Keratinocyte (primary cell): ENCODE measurements at regions not wholly inside any gene's neighbourhood (a gene's known extent, or its start where the extent isn't known, plus 50 kb on each side); places are given as distances from the start of the nearest gene placed in this dataset.

Experiments used
- DNase-seq: peaks from one replicate; pipeline ENCODE4 v3.0.0-alpha.2; 2011; ENCODE audit warnings: low read depth, missing footprints, low spot score
- FAIRE-seq: peaks from 2 replicates; lab custom pipeline; 2011; peaks lifted over from hg19 to GRCh38; lab: Jason Lieb, UNC
- H2AFZ ChIP-seq: 2 replicates; pipeline ENCODE4 v1.6.0; 2012; ENCODE audit warnings: low read length, control low read depth, inconsistent platforms; ENCODE audit not compliant: control insufficient read depth
- H3K27ac ChIP-seq: 2 replicates; pipeline ENCODE4 v1.5.1; 2011; ENCODE audit warnings: low read length; ENCODE audit not compliant: control insufficient read depth, insufficient read depth
- H3K27me3 ChIP-seq: 3 replicates; pipeline ENCODE4 v1.6.0; 2011; ENCODE audit warnings: low read length; ENCODE audit not compliant: control insufficient read depth, insufficient read depth; ENCODE audit errors: extremely low read depth
- H3K36me3 ChIP-seq, 2 experiments: 2 replicates in 1 of 2; 3 replicates in 1 of 2; pipeline ENCODE4 v1.5.1; 2011; ENCODE audit warnings: low read length in 2 of 2, mild to moderate bottlenecking in 1 of 2; ENCODE audit not compliant: control insufficient read depth in 2 of 2, insufficient read depth in 2 of 2; ENCODE audit errors: extremely low read depth in 1 of 2
- H3K4me1 ChIP-seq: 3 replicates; pipeline ENCODE4 v1.5.1; 2011; ENCODE audit warnings: low read length; ENCODE audit not compliant: control insufficient read depth, insufficient read depth; ENCODE audit errors: extremely low read depth
- H3K4me2 ChIP-seq: 3 replicates; pipeline ENCODE4 v1.6.0; 2011; ENCODE audit warnings: low read depth, low read length; ENCODE audit not compliant: control insufficient read depth, insufficient read depth; ENCODE audit errors: extremely low read depth
- H3K4me3 ChIP-seq, 3 experiments: fragments of 200-600 bp in 1 of 3; sonication (generic) in 1 of 3; 2 replicates in 2 of 3; 3 replicates in 1 of 3; pipeline ENCODE4 v1.5.1; 2011 to 2016; ENCODE audit warnings: low read length in 3 of 3, mild to moderate bottlenecking in 3 of 3, control low read depth in 2 of 3, inconsistent platforms in 1 of 3, low read depth in 1 of 3, mixed read lengths in 1 of 3, mixed run types in 1 of 3, moderate library complexity in 1 of 3; ENCODE audit not compliant: control insufficient read depth in 2 of 3, insufficient read depth in 2 of 3; ENCODE audit errors: extremely low read depth in 1 of 3
- H3K79me2 ChIP-seq: 2 replicates; pipeline ENCODE4 v1.6.0; 2012; ENCODE audit warnings: low read length; ENCODE audit not compliant: control insufficient read depth, insufficient read depth
- H3K9ac ChIP-seq: 3 replicates; pipeline ENCODE4 v1.6.0; 2011; ENCODE audit warnings: low read length; ENCODE audit not compliant: control insufficient read depth, insufficient read depth; ENCODE audit errors: extremely low read depth
- H3K9me1 ChIP-seq: 3 replicates; pipeline ENCODE4 v1.6.0; 2011; ENCODE audit warnings: low read length; ENCODE audit not compliant: control insufficient read depth, insufficient read depth; ENCODE audit errors: extremely low read depth
- H3K9me3 ChIP-seq: 2 replicates; pipeline ENCODE4 v1.5.1; 2012; ENCODE audit warnings: low read depth, low read length; ENCODE audit not compliant: control insufficient read depth
- H4K20me1 ChIP-seq: 3 replicates; pipeline ENCODE4 v1.6.0; 2011; ENCODE audit warnings: low read length; ENCODE audit not compliant: control insufficient read depth, insufficient read depth; ENCODE audit errors: extremely low read depth
- EZH2 ChIP-seq: IDR thresholded peaks from one replicate; pipeline ENCODE4 v1.6.1; 2012; ENCODE audit warnings: inconsistent platforms, mild to moderate bottlenecking, low read length, moderate library complexity
- dilution Hi-C: fragments of 300-500 bp; cut with MboI; formaldehyde crosslinking; loops from one replicate; pipeline ENCODE4 v1.7.0; 2020; ENCODE audit warnings: low sequenced_read_pairs; ENCODE audit not compliant: extremely low pct_ligation_motif_present
- TF ChIP-seq, protein P1 (sequence below), 3 experiments: IDR thresholded peaks in 1 of 3; conservative IDR thresholded peaks in 1 of 3; optimal IDR thresholded peaks in 1 of 3; 2 replicates in 2 of 3; 3 replicates in 1 of 3; pipeline versions ENCODE3 to v1.5.1; 2011; ENCODE audit warnings: low read length in 3 of 3, mild to moderate bottlenecking in 3 of 3, moderate library complexity in 2 of 3, control low read depth in 1 of 3, inconsistent platforms in 1 of 3; ENCODE audit not compliant: insufficient read depth in 2 of 3; ENCODE audit errors: extremely low read depth in 1 of 3

DNA sequence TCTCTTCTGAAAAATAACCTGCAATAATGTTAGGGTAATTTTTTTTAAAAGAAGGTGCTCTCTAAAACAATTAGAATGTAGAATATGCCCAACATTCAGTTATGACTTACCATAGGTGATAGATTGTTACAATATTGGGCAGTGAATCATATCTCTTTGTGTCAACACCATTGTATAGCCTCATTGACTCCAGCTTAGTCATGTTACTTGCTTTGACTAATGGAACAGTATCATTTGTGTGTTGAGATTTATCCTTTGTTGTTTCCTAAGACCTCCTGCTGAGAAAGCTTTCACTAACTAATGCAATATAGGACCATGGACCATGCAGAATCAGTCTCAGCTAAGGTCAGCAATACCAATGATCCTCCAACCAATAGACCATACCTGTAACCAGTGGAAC lies 1106.4 kb downstream of the SI start:
- dilution Hi-C loops: no loop called here
- Histone ChIP-seq H3K9me1 (no peaks in the 10 kb centered on the region), H4K20me1 (no peaks in the 10 kb centered on the region), H3K27me3 (no peaks in the 10 kb centered on the region), H3K36me3 (no peaks in the 10 kb centered on the region), H3K79me2 (no peaks in the 10 kb centered on the region), H3K9ac (no peak overlapping the region), H3K4me1 (no peaks in the 10 kb centered on the region), H2AFZ (no peak overlapping the region), H3K27ac (no peak overlapping the region), H3K4me2 (no peak overlapping the region), H3K9me3 (peaks cover 2% of the 10 kb centered on the region), H3K4me3 (no peak overlapping the region)
- DNase-seq (no peak), FAIRE-seq (no peak)
- TF ChIP-seq, protein P1, sequence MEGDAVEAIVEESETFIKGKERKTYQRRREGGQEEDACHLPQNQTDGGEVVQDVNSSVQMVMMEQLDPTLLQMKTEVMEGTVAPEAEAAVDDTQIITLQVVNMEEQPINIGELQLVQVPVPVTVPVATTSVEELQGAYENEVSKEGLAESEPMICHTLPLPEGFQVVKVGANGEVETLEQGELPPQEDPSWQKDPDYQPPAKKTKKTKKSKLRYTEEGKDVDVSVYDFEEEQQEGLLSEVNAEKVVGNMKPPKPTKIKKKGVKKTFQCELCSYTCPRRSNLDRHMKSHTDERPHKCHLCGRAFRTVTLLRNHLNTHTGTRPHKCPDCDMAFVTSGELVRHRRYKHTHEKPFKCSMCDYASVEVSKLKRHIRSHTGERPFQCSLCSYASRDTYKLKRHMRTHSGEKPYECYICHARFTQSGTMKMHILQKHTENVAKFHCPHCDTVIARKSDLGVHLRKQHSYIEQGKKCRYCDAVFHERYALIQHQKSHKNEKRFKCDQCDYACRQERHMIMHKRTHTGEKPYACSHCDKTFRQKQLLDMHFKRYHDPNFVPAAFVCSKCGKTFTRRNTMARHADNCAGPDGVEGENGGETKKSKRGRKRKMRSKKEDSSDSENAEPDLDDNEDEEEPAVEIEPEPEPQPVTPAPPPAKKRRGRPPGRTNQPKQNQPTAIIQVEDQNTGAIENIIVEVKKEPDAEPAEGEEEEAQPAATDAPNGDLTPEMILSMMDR (optimal IDR thresholded peaks at IDR 0.05 in 1 of 3, IDR thresholded peaks at IDR 0.05 in 1 of 3, conservative IDR thresholded peaks at IDR 0.05 in 1 of 3; ENCODE audit: extremely low read depth in 1 of 3, insufficient read depth in 2 of 3, low read length in 3 of 3): no peak
- TF ChIP-seq EZH2: no peak

DNA sequence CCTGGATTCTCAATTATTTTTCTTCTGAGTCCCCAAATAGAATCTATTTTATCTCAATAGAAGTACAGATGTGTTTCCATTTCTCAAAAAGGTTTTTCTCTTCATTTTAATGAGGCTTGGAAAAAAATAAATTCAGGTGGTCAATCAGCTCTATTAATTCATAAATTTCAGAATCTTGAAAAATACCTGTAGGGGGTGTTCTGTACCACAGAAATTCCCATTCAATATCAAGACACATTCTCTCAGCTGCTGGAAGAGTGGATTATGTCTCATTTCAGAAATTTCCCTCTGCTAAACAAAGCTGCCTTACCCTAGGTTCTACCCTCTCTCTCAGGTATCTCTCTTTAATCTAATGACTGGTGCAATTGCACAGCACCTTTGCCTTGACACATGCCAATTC lies 1121.2 kb downstream of the SI start:
- no peaks in the 10 kb centered on the region for H3K27me3 ChIP-seq
- dilution Hi-C loops: no loop called here
- H3K9me3 ChIP-seq: peaks cover 3% of the 10 kb centered on the region
- no peaks in the 10 kb centered on the region for H3K79me2 ChIP-seq
- H3K36me3 ChIP-seq: no peaks in the 10 kb centered on the region
- FAIRE-seq (no peak), DNase-seq (no peak)
- H4K20me1 ChIP-seq: no peaks in the 10 kb centered on the region
- TF ChIP-seq EZH2: no peak
- TF ChIP-seq, protein P1 (optimal IDR thresholded peaks at IDR 0.05 in 1 of 3, IDR thresholded peaks at IDR 0.05 in 1 of 3, conservative IDR thresholded peaks at IDR 0.05 in 1 of 3; ENCODE audit: extremely low read depth in 1 of 3, insufficient read depth in 2 of 3, low read length in 3 of 3): no peak
- no peak overlapping the region for H3K9ac ChIP-seq
- H3K9me1 ChIP-seq: no peaks in the 10 kb centered on the region
- H3K27ac ChIP-seq: no peak overlapping the region
- no peak overlapping the region for H3K4me2 ChIP-seq
- no peak overlapping the region for H2AFZ ChIP-seq
- H3K4me1 ChIP-seq: no peaks in the 10 kb centered on the region
- no peak overlapping the region for H3K4me3 ChIP-seq
